ENCODE measurements at regions not wholly inside any gene's neighbourhood (a gene's known extent, or its start where the extent isn't known, plus 50 kb on each side); places are given as distances from the start of the nearest gene placed in this dataset.

GRCh38 chr18:24770311-24771024 is 310.0 kb downstream of the HRH4 start:
- DNase-seq (ENCODE audit: low read depth, low spot score), result no peak
- H3K4me3 ChIP-seq (ENCODE audit: low read depth, low read length), result no peak overlapping the region
- no peak for TF ChIP-seq CTCF (IDR thresholded peaks at IDR 0.05; ENCODE audit: low read depth, low read length)
- in situ Hi-C loops (cut with HindIII; ENCODE audit: low sequenced_read_pairs), result no loop called here

- TF ChIP-seq CTCF (IDR thresholded peaks at IDR 0.05; ENCODE audit: low read depth, low read length), result no peak
- DNase-seq (ENCODE audit: low read depth, low spot score), result no peak
- in situ Hi-C loops (cut with HindIII; ENCODE audit: low sequenced_read_pairs), result no loop called here
- H3K4me3 ChIP-seq (ENCODE audit: low read depth, low read length), result no peak overlapping the region
These were observed 310.9 kb downstream of the HRH4 start for GRCh38 chr18:24771300-24771699.

DNA sequence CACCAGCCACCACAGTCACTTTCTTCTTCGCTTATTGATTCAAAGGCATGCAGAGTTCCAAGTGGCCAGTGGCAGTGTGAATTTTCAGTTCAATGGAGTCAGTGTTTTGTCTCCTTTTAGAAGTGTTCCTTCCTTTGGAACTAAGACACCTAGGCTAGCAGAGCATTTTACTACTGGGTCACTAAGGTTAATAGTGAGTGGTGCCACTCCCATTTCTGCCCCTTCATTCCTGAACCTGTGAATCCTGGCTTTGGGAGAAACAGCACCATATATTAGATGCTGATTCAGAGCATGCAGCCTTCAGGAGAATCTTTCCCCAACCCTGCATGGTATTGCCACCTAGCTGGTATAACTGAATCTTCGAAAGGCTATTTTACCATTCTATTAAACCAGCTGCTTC is 312.7 kb downstream of the HRH4 start:
- H3K4me3 ChIP-seq (ENCODE audit: low read depth, low read length), result no peak overlapping the region
- DNase-seq (ENCODE audit: low read depth, low spot score), result no peak
- TF ChIP-seq CTCF (IDR thresholded peaks at IDR 0.05; ENCODE audit: low read depth, low read length), result no peak
- in situ Hi-C loops (cut with HindIII; ENCODE audit: low sequenced_read_pairs), result no loop called here

GRCh38 chr18:24776019-24776418 is 315.6 kb downstream of the HRH4 start:
- in situ Hi-C loops (cut with HindIII; ENCODE audit: low sequenced_read_pairs), result no loop called here
- no peak for TF ChIP-seq CTCF (IDR thresholded peaks at IDR 0.05; ENCODE audit: low read depth, low read length)
- no peak for DNase-seq (ENCODE audit: low read depth, low spot score)
- no peak overlapping the region for H3K4me3 ChIP-seq (ENCODE audit: low read depth, low read length)

DNA sequence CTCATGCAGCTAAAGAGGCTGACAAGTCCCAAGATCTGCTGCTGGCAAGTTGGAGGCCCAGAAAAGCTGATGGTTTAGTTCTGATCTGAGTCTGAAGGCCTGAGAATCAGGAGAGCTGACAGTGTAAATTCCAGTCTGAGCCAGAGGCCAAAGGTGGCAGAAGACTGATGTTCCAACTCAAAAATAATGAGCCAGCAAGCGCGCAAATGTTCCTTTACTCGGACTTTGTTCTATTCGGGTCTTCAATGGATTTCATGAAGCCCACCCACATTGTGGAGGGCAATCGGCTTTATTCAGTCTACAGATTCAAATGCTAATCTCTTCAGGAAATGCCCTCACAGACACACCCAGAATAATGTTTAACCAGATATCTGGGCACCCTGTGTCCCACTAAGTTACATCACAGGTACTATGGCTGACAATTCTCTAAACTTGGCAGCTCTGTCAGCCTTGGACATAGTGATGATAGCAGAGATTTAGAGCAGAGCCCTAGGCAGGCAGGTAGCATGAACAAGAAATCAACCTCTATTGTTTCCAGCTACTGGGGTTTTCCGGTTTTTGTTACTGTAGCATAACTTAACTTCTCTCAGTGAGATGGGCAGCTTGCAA is 318.5 kb downstream of the HRH4 start:
- no peak for DNase-seq (ENCODE audit: low read depth, low spot score)
- H3K4me3 ChIP-seq (ENCODE audit: low read depth, low read length), result no peak overlapping the region
- no peak for TF ChIP-seq CTCF (IDR thresholded peaks at IDR 0.05; ENCODE audit: low read depth, low read length)
- in situ Hi-C loops (cut with HindIII; ENCODE audit: low sequenced_read_pairs), result no loop called here

DNA sequence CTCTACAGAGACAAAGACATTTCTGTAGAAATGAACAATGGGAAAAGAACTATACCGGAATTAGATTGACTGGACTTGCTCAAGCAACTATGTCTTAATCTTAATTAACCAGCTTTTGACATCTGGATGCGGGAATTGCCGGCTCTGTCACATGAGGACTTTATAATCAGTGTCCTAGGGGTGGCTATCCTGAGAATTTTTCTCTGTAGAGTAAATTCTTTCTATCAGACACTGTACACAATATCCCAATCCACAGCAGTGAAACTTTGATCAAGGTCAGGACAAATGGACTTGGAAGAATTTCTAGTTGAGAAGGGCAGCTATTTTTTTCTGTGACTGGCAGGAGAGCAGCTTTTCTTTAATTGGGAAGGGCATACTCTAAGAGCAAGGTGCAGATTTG is 322.1 kb downstream of the HRH4 start:
- DNase-seq (ENCODE audit: low read depth, low spot score), result no peak
- no peak for TF ChIP-seq CTCF (IDR thresholded peaks at IDR 0.05; ENCODE audit: low read depth, low read length)
- no peak overlapping the region for H3K4me3 ChIP-seq (ENCODE audit: low read depth, low read length)
- in situ Hi-C loops (cut with HindIII; ENCODE audit: low sequenced_read_pairs), result no loop called here
